DND-41 (cell line): ENCODE measurements at regions not wholly inside any gene's neighbourhood (a gene's known extent, or its start where the extent isn't known, plus 50 kb on each side); places are given as distances from the start of the nearest gene placed in this dataset.

Experiments used
- EZH2 ChIP-seq: IDR thresholded peaks from 3 replicates; pipeline ENCODE4 v1.6.1; 2012; ENCODE audit warnings: borderline replicate concordance, low read depth, mild to moderate bottlenecking, moderate library complexity, low read length, inconsistent platforms; ENCODE audit not compliant: severe bottlenecking
- TF ChIP-seq, protein P1 (sequence below): IDR thresholded peaks from 2 replicates; pipeline ENCODE4 v1.5.1; 2012; ENCODE audit warnings: borderline replicate concordance, low read length, moderate library complexity, mild to moderate bottlenecking; ENCODE audit not compliant: poor library complexity, severe bottlenecking; ENCODE audit errors: extremely low read depth

DNA sequence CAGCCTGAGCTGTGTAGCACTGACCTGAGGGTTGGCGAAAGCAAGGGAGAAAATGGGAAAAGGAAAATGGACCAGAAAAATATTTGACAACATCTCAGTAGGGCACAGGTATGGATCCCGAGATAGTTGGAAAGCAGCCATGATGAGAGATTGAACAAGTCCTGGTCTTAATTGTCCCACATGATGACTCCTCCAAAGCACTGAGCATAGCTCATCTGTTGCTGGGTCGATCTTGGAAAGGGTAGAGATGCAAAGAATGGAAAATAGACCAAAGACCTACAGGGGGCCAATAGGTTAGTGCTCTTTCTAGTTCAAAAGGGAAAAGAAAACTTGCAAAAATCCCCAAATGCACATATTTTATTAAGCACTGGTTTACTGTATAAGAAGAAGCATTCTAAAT lies 251.9 kb downstream of the SEC23A start:
- TF ChIP-seq, protein P1, sequence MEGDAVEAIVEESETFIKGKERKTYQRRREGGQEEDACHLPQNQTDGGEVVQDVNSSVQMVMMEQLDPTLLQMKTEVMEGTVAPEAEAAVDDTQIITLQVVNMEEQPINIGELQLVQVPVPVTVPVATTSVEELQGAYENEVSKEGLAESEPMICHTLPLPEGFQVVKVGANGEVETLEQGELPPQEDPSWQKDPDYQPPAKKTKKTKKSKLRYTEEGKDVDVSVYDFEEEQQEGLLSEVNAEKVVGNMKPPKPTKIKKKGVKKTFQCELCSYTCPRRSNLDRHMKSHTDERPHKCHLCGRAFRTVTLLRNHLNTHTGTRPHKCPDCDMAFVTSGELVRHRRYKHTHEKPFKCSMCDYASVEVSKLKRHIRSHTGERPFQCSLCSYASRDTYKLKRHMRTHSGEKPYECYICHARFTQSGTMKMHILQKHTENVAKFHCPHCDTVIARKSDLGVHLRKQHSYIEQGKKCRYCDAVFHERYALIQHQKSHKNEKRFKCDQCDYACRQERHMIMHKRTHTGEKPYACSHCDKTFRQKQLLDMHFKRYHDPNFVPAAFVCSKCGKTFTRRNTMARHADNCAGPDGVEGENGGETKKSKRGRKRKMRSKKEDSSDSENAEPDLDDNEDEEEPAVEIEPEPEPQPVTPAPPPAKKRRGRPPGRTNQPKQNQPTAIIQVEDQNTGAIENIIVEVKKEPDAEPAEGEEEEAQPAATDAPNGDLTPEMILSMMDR: no peak
- TF ChIP-seq EZH2: no peak
